Chondrocyte (in vitro differentiated cells): ENCODE measurements at regions not wholly inside any gene's neighbourhood (a gene's known extent, or its start where the extent isn't known, plus 50 kb on each side); places are given as distances from the start of the nearest gene placed in this dataset.
"Not testable (repeated sequence)": the region's sequence is repeated elsewhere in the genome, so short reads cannot be mapped to it uniquely, and the experiment has no call there.

Experiments used
- DNase-seq: peaks from one replicate; pipeline ENCODE4 v3.0.0; 2021; ENCODE audit warnings: mixed read lengths, low spot score
- H3K27ac Mint-ChIP-seq: one replicate; pipeline ENCODE4 v1.8.0; 2021; ENCODE audit warnings: mild to moderate bottlenecking, moderate library complexity, mixed read lengths; ENCODE audit not compliant: unreplicated experiment
- H3K27me3 Mint-ChIP-seq: 2 replicates; pipeline ENCODE4 v1.8.0; 2021; ENCODE audit warnings: low read depth, mixed read lengths
- H3K36me3 Mint-ChIP-seq: 2 replicates; pipeline ENCODE4 v1.8.0; 2021; ENCODE audit warnings: low read depth, mixed read lengths
- H3K4me1 Mint-ChIP-seq: 2 replicates; pipeline ENCODE4 v1.8.0; 2021; ENCODE audit warnings: low read depth, mild to moderate bottlenecking, mixed read lengths
- H3K4me3 Mint-ChIP-seq: one replicate; pipeline ENCODE4 v1.8.0; 2021; ENCODE audit warnings: mild to moderate bottlenecking, moderate library complexity, mixed read lengths; ENCODE audit not compliant: unreplicated experiment
- H3K9me3 Mint-ChIP-seq: 2 replicates; pipeline ENCODE4 v1.8.0; 2021; ENCODE audit warnings: low read depth, mixed read lengths
- TF ChIP-seq, protein P1 (sequence below): fragments of 200-600 bp; sonication (generic); IDR thresholded peaks from 2 replicates; pipeline ENCODE4 v1.5.0; 2021; ENCODE audit warnings: antibody characterized with exemption, mild to moderate bottlenecking, moderate library complexity

DNA sequence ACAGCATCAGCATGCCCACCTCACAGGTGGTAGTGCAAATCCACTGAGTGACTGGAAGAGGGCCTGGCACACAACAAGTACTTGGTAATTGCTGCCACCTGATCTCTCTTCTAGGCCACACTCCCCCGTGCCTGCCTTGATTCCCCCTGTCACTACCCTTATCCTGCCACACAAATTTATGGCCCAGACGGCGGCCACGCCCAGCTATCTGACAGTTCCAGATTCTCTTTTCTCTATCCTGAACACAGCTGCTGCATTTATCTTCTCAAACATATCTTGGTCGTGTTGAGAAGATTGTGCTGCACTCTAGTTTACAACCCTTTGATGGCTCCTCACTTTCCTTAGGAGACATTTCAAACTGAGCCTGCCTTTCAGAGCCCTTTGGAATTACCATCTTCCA, 585.2 kb downstream of the NTRK3 start:
- H3K9me3 Mint-ChIP-seq: no peaks in the 10 kb centered on the region
- H3K27ac Mint-ChIP-seq: no peak overlapping the region
- H3K36me3 Mint-ChIP-seq: peaks cover 2% of the 10 kb centered on the region
- DNase-seq: no peak
- TF ChIP-seq, protein P1, sequence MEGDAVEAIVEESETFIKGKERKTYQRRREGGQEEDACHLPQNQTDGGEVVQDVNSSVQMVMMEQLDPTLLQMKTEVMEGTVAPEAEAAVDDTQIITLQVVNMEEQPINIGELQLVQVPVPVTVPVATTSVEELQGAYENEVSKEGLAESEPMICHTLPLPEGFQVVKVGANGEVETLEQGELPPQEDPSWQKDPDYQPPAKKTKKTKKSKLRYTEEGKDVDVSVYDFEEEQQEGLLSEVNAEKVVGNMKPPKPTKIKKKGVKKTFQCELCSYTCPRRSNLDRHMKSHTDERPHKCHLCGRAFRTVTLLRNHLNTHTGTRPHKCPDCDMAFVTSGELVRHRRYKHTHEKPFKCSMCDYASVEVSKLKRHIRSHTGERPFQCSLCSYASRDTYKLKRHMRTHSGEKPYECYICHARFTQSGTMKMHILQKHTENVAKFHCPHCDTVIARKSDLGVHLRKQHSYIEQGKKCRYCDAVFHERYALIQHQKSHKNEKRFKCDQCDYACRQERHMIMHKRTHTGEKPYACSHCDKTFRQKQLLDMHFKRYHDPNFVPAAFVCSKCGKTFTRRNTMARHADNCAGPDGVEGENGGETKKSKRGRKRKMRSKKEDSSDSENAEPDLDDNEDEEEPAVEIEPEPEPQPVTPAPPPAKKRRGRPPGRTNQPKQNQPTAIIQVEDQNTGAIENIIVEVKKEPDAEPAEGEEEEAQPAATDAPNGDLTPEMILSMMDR: no peak
- H3K4me3 Mint-ChIP-seq: no peak overlapping the region
- H3K27me3 Mint-ChIP-seq: peaks cover 6% of the 10 kb centered on the region
- no peaks in the 10 kb centered on the region for H3K4me1 Mint-ChIP-seq

DNA sequence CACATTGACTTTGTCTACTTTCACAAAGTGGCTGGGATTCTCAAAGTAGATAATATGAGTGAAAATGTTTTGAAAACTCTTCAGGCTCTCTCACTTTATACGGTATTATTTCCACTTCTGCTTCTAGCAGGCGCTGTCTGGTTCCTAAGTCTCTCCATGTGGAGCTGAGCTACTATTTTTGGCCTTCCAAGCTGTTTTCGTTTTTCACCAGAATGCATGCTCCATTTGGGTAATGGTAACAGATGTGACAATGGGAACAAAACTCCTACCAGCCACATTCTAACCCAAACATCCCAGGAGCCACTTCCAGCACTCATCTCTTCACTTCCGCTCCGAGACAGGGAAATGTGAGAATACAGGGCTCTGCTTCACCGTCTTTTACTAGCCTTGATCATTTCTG, 586.7 kb downstream of the NTRK3 start:
- no peaks in the 10 kb centered on the region for H3K9me3 Mint-ChIP-seq
- H3K27ac Mint-ChIP-seq: no peak overlapping the region
- peaks cover 6% of the 10 kb centered on the region for H3K27me3 Mint-ChIP-seq
- no peaks in the 10 kb centered on the region for H3K4me1 Mint-ChIP-seq
- no peak overlapping the region for H3K4me3 Mint-ChIP-seq
- TF ChIP-seq, protein P1: no peak
- H3K36me3 Mint-ChIP-seq: peaks cover 2% of the 10 kb centered on the region
- DNase-seq: no peak

- not testable (repeated sequence) for DNase-seq, H3K4me3 Mint-ChIP-seq, H3K27ac Mint-ChIP-seq, H3K9me3 Mint-ChIP-seq, H3K36me3 Mint-ChIP-seq, H3K4me1 Mint-ChIP-seq, H3K27me3 Mint-ChIP-seq
Measured at GRCh38 chr15:87668768-87669564, 587.6 kb downstream of the NTRK3 start.

DNA sequence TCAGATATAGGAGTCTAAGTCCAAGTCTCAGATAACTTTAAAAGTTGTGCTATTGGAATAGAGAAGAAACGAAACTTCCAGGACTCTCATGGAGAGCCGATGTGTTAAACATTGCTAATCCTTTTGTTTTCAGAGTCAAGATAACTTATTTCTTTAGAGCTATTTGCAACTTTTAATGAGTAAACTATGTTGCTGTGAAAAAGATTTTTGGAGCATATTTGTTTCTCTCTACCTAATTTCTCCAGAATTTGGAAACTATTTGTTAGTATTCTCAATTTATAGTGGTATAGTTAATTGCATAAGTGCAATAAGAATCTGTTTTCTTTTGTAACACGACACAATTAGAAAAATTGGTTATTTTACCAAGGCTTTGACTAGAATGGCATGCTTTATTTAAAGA, 588.9 kb downstream of the NTRK3 start:
- DNase-seq: no peak
- Mint-ChIP-seq H3K36me3 (peaks cover 2% of the 10 kb centered on the region), H3K27ac (no peak overlapping the region), H3K27me3 (peaks cover 3% of the 10 kb centered on the region), H3K4me1 (no peaks in the 10 kb centered on the region), H3K9me3 (peaks cover under 1% of the 10 kb centered on the region), H3K4me3 (no peak overlapping the region)
- TF ChIP-seq, protein P1: no peak

DNA sequence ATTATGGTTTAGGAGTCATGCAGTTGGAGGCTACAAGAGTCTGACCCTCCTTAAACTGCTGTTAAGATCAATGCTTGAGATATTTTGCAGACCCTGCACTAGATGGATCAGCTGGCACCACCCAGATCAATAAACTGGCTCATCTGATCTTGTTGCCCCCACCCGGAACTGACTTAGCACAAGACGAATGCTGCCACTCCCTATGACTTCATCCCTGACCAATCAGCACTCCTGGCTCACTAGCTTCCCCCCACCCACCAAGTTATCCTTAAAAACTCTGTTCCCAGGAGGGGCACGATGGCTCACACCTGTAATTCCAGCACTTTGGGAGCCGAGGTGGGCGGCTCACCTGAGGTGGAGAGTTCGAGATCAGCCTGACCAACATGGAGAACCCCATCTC, 594.0 kb downstream of the NTRK3 start:
- peaks cover 3% of the 10 kb centered on the region for H3K9me3 Mint-ChIP-seq
- no peak overlapping the region for H3K27ac Mint-ChIP-seq
- TF ChIP-seq, protein P1: no peak
- H3K36me3 Mint-ChIP-seq: no peaks in the 10 kb centered on the region
- no peaks in the 10 kb centered on the region for H3K4me1 Mint-ChIP-seq
- H3K27me3 Mint-ChIP-seq: no peaks in the 10 kb centered on the region
- DNase-seq: no peak
- H3K4me3 Mint-ChIP-seq: no peak overlapping the region
